SJCRH30 (cell line): ENCODE measurements at regions not wholly inside any gene's neighbourhood (a gene's known extent, or its start where the extent isn't known, plus 50 kb on each side); places are given as distances from the start of the nearest gene placed in this dataset.

Experiments
- DNase-seq, 2 experiments: peaks; one replicate each; pipeline ENCODE4 v3.0.0-alpha.2; 2015 to 2020
- H3K27ac ChIP-seq: fragments of 250-450 bp; sonication (Bioruptor Pico); 2 replicates; pipeline ENCODE4 v1.5.1; 2020; ENCODE audit warnings: mild to moderate bottlenecking, moderate library complexity
- H3K27me3 ChIP-seq: fragments of 250-450 bp; sonication (Bioruptor Pico); 2 replicates; pipeline ENCODE4 v1.5.1; 2020; ENCODE audit warnings: mild to moderate bottlenecking, moderate library complexity
- H3K36me3 ChIP-seq: fragments of 250-450 bp; sonication (Bioruptor Pico); 2 replicates; pipeline ENCODE4 v1.5.1; 2020; ENCODE audit warnings: mild to moderate bottlenecking, moderate library complexity
- H3K4me1 ChIP-seq: fragments of 250-450 bp; sonication (Bioruptor Pico); 2 replicates; pipeline ENCODE4 v1.5.1; 2020; ENCODE audit warnings: mild to moderate bottlenecking, moderate library complexity
- H3K4me3 ChIP-seq: fragments of 250-450 bp; sonication (Bioruptor Pico); 2 replicates; pipeline ENCODE4 v1.5.1; 2020; ENCODE audit warnings: mild to moderate bottlenecking, moderate library complexity
- H3K9me3 ChIP-seq: fragments of 250-450 bp; sonication (Bioruptor Pico); replicated peaks from 2 replicates; pipeline ENCODE4 v1.5.1; 2020; ENCODE audit warnings: mild to moderate bottlenecking, moderate library complexity

DNA sequence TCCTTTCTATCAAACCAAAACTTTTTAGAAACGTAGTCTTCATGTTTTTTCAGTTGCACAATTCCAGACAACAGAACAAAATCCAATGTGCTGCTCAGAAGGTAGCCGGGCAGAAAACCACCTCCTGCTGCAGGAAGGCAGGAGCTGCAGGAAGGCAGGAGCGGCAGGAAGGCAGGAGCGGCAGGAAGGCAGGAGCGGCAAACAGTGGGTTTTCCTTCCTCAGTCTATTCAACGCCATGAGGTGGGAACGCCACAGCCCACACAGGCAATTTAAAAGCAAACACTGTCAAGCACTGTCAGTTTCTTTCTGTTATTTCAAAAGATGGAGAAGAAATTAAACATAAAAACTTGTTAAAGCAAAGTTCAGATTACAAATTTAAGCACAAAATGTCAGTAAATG is 601.2 kb upstream of the SALL3 start:
- H3K4me1 ChIP-seq = no peaks in the 10 kb centered on the region
- H3K27ac ChIP-seq = no peak overlapping the region
- H3K4me3 ChIP-seq = no peak overlapping the region
- no peak for DNase-seq
- H3K36me3 ChIP-seq = no peaks in the 10 kb centered on the region
- no peaks in the 10 kb centered on the region for H3K27me3 ChIP-seq
- H3K9me3 ChIP-seq = no peaks in the 10 kb centered on the region

DNA sequence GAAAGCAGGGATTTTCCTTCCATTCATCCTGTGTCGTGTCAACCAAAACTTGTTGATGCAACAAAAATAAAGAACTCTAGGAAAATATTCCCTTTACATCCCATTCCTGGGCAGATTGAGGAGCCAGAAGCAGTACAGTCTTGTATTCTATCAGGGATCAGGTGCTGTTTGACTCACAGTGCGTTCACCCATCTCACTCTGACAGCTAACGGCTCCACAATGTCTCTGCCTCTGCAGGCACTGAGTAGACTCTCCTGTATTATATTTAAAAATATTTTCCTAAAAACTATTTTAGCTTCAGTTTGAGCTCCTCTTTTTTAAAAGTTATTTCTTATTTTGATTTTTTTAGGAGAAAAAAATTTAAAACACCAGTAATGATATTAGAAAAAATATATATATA is 600.6 kb upstream of the SALL3 start:
- DNase-seq = no peak
- Histone ChIP-seq H3K27me3 (no peaks in the 10 kb centered on the region), H3K4me3 (no peak overlapping the region), H3K4me1 (no peaks in the 10 kb centered on the region), H3K9me3 (no peaks in the 10 kb centered on the region), H3K36me3 (no peaks in the 10 kb centered on the region), H3K27ac (no peak overlapping the region)

DNA sequence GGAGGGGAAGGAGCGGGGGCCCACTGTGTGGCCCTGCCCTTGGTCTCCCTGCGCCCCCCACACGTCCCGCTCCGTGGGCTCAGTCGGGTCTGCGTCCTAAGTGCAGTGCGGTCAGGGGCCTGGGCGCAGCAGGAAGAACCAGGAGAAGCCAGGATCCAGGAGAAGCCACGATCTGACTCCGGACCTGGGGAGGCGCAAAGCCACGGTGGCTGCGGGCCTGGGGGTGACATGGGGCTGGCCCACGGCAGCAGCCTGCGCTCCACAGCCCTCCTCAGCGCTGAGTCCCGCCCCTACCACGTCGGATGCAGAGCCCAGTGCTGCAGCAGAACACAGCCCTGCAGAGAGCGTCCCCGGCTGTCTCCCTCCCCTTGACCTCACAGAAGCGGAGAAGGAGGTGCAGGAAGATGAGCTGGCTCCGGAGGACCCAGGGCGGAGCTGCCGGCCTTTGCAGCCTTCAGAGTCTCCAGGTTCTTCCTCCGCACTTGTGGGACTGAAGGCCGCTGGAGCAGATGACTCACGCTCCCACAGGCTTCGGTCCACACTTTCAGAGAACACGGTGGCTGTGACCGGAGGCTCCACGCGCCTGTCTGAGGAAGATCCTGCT is 589.2 kb upstream of the SALL3 start:
- no peaks in the 10 kb centered on the region for H3K36me3 ChIP-seq
- H3K4me1 ChIP-seq = no peaks in the 10 kb centered on the region
- no peak overlapping the region for H3K4me3 ChIP-seq
- no peaks in the 10 kb centered on the region for H3K27me3 ChIP-seq
- H3K27ac ChIP-seq = no peak overlapping the region
- no peaks in the 10 kb centered on the region for H3K9me3 ChIP-seq
- DNase-seq = no peak

DNA sequence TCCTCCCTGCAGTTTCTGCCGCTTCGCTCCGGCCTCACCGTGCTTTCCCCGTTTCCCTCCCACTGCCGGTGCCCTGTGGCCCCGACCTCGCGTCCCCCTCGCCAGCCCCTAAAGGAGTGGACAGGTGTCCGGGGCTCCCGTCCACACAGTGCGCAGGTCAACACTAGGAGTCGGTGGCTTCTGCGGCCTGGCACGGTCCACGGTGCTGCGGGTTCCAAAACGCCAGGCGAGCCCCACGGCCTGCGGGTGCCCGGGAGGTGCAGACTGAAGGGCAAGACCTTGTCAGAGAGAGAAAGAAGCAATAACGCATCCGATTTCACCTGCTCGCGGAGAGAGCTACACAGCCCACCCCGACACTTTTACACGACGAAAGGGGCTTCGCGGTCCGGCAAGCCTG is 588.7 kb upstream of the SALL3 start:
- no peaks in the 10 kb centered on the region for H3K9me3 ChIP-seq
- no peaks in the 10 kb centered on the region for H3K27me3 ChIP-seq
- no peaks in the 10 kb centered on the region for H3K4me1 ChIP-seq
- H3K4me3 ChIP-seq = no peak overlapping the region
- H3K27ac ChIP-seq = no peak overlapping the region
- DNase-seq = no peak
- H3K36me3 ChIP-seq = no peaks in the 10 kb centered on the region

DNA sequence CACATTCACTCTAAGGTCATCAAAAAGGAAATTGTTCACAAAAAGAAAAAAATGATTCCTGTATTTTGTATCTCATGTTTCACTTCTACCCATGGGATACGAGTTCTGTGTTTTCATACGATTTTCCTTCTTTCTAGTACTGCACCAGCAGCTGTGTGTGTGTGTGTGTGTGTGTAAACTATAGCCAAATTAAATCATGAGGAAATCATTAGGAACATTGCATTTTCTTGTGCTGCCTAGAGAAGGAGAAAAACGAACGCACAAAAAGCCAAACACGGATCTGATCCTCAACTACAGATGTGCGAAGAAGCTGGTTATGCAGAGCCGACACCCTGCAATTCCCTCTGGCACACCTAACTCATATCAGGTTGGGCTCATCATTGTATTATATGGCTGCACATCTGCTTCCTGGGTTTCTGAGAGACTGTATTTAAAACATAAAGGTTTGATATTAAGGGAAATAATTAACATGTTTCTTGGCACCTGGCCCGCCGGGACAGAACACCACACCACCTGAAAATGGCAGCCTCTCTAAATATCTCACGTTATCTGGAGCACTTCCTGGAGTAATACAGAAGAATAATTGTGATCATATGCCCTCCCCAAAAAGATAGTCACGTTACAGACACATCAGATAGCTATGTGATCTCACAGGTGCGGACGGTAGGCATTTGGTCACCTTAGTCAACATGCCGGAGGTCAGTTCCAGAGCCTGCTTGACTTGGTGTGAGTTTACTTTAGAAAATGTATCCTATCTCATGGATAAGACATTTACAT is 586.3 kb upstream of the SALL3 start:
- H3K4me3 ChIP-seq = no peak overlapping the region
- H3K27me3 ChIP-seq = no peaks in the 10 kb centered on the region
- no peaks in the 10 kb centered on the region for H3K9me3 ChIP-seq
- DNase-seq = no peak
- no peaks in the 10 kb centered on the region for H3K4me1 ChIP-seq
- no peaks in the 10 kb centered on the region for H3K36me3 ChIP-seq
- no peak overlapping the region for H3K27ac ChIP-seq

DNA sequence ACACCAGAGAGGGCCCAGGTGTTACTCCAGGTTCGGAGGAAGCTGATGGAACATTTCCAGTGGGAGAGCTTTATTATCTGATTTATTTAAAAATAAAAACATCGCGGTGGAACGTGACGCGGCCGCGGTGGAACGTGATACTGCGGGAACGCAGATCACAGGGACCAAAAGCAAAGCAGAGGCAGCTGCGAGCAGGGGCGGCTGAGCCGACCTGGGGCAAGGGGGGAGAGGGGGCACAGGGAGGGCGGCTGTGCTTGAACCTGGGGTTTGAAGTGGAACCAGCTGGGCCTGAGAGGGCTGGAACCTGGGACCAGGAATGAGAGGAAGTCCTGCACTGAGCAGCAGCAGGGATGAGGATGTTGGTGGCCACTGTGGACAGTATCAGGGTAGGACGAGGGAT is 583.5 kb upstream of the SALL3 start:
- no peak for DNase-seq
- H3K27me3 ChIP-seq = no peaks in the 10 kb centered on the region
- no peaks in the 10 kb centered on the region for H3K36me3 ChIP-seq
- no peaks in the 10 kb centered on the region for H3K9me3 ChIP-seq
- H3K4me3 ChIP-seq = no peak overlapping the region
- H3K27ac ChIP-seq = no peak overlapping the region
- H3K4me1 ChIP-seq = no peaks in the 10 kb centered on the region

DNA sequence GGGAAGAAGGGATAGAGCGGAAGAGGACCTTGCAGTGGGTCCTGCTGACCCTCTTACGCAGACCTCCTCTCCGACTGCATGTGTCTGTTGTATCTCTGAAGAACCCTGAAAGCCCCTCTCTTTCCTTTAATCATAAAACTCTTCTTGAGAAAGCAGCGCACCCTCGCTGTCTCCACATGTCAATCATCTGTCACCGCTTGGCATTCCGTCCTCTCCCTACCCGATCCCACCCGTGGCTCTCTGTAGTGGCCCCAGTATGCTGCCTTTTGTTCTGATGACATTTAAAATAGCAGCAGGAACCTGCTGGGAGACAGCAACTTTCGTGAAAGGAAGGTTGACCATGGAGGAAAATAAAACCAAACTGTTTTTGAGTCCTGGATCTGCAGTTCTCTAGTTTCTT is 582.9 kb upstream of the SALL3 start:
- Histone ChIP-seq H3K27ac (no peak overlapping the region), H3K9me3 (no peaks in the 10 kb centered on the region), H3K36me3 (no peaks in the 10 kb centered on the region), H3K4me1 (no peaks in the 10 kb centered on the region), H3K27me3 (no peaks in the 10 kb centered on the region), H3K4me3 (no peak overlapping the region)
- no peak for DNase-seq

DNA sequence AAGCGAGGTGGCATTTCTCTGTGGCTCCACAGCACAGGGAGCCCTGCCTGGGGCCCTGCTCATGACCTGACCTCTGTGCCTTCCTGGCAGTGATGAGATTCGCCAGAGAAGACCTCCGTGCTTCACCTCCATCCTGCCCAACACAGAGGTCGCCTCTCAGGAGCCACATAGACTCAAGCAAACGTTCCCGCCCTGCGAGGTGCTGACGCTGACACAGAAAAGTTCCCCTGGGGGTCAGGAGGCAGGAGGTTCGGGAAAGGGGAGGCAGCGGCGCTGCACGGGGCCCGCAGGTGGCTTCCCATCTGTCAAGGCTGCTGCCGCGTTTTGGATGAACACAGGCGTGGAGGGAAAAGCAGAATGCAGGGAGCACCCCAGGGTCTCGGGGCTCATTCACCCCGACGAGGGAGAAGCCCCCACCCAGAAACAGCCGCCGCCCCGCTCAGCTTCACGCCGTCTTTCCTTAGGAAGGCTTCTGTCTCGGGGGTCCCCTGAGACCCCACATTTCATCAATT is 579.6 kb upstream of the SALL3 start:
- no peaks in the 10 kb centered on the region for H3K27me3 ChIP-seq
- DNase-seq = no peak
- H3K4me1 ChIP-seq = no peaks in the 10 kb centered on the region
- no peak overlapping the region for H3K4me3 ChIP-seq
- H3K36me3 ChIP-seq = no peaks in the 10 kb centered on the region
- no peaks in the 10 kb centered on the region for H3K9me3 ChIP-seq
- no peak overlapping the region for H3K27ac ChIP-seq

DNA sequence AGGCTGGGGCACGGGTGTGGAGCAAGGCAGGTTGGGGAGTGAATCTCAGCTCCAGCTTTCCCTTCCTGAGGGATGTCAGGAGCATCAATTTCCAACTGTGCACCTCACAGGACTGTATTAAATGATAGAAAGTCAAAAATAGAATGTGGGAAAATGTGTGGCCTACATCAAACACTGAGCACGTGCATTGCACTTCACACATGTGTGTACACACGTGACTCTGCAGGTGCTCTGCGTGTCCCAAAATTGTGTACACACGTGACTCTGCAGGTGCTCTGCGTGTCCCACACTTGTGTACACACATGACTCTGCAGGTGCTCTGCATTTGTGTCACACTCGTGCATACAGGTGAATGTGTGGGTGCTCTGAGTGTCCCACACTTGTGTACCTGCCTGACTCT is 577.2 kb upstream of the SALL3 start:
- H3K27ac ChIP-seq = no peak overlapping the region

DNA sequence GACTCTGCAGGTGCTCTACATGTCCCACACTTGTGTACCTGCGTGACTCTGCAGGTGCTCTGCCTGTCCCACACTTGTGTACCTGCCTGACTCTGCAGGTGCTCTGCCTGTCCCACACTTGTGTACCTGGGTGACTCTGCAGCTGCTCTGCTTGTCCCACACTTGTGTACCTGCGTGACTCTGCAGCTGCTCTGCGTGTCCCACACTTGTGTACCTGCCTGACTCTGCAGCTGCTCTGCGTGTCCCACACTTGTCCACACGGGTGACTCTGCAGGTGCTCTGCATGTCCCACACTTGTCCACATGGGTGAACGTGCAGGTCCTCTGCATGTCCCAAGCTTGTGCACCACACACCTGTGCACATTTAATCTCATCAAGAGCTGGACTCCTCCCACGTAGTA is 576.7 kb upstream of the SALL3 start:
- Histone ChIP-seq H3K27me3 (no peaks in the 10 kb centered on the region), H3K4me3 (no peak overlapping the region), H3K36me3 (no peaks in the 10 kb centered on the region), H3K27ac (no peak overlapping the region), H3K4me1 (no peaks in the 10 kb centered on the region), H3K9me3 (no peaks in the 10 kb centered on the region)
- no peak for DNase-seq

More for the DNA sequence above, 577.2 kb upstream of the SALL3 start:
- DNase-seq = no peak
- Histone ChIP-seq H3K36me3 (no peaks in the 10 kb centered on the region), H3K9me3 (no peaks in the 10 kb centered on the region), H3K4me1 (no peaks in the 10 kb centered on the region), H3K27me3 (no peaks in the 10 kb centered on the region), H3K4me3 (no peak overlapping the region)

DNA sequence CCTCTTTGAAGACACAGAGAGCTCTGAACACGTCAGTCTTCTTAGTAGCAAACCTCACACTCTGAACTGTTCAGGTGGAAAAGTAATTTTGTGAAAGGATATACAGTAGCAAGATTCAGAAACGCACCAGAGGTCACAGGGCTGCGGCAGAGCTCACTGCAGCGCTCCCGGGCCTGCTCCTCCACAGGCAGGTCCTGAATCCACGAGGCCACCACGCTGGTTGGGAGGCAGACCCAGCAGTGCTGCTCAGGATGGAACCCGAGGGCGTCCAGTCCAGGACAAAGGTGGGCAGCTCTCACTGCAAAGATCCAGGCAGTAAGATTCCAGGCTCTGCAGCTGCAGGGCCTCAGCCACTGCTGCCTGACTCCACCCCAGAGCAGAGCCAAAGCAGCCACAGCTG is 576.2 kb upstream of the SALL3 start:
- Histone ChIP-seq H3K4me3 (no peak overlapping the region), H3K9me3 (no peaks in the 10 kb centered on the region), H3K27ac (no peak overlapping the region), H3K4me1 (no peaks in the 10 kb centered on the region), H3K36me3 (no peaks in the 10 kb centered on the region), H3K27me3 (no peaks in the 10 kb centered on the region)
- DNase-seq = no peak

DNA sequence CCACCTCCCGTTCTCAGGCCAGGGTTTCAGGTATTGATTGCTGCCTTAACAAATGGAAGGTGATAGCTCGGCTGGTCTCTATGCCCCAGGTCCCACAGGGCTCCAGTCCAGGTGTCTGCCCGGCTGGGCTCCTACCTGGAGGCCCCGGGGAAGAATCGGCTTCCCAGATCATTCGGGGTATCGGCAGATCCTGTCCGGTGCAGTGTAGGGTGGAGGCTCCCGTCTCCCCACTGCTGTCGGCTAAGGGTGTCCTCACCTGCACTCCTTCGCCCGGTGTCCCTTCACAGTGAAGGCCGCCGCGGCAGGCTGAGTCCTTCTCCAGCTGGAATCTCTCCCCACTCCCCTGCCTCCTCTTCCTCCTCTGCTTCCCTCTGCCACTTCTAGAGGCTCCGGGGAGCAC is 573.9 kb upstream of the SALL3 start:
- H3K27ac ChIP-seq = no peak overlapping the region
- H3K4me1 ChIP-seq = no peaks in the 10 kb centered on the region
- DNase-seq = no peak
- H3K36me3 ChIP-seq = no peaks in the 10 kb centered on the region
- no peaks in the 10 kb centered on the region for H3K9me3 ChIP-seq
- H3K4me3 ChIP-seq = no peak overlapping the region
- no peaks in the 10 kb centered on the region for H3K27me3 ChIP-seq

DNA sequence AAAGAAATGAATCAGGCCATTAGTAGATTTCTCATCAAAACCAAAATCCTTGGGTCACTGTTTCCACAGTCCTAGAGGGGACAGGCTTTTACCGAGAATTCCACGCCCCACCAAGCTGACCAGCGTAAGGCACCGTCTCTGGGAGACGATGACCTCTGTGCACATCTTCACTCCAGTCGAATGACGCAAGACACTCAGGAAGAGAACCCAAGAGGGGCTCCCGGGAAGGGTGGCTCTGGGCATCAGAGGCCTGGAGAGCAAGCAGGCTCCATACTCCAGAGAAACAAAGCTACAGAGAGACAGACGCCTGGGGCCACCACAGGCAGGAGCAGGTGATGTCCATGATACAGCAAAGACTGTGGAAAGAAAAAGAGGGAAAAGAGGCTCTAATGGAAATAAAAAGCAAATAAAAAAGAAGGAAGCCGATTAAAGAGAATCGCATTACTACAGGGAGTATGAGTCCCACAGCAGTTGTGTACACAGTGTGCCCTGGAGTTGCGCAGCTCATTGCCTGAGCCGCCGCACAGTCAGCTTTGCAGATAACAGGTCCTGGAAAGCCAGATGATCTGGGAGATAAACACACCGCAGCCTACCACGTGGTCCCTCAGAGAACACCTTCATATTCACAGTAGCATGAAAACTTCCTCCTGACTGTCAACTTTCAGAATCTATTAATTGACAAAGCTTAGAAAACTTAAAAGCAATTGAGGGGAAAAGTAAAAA is 572.7 kb upstream of the SALL3 start:
- H3K27ac ChIP-seq = no peak overlapping the region
- no peaks in the 10 kb centered on the region for H3K4me1 ChIP-seq
- no peak overlapping the region for H3K4me3 ChIP-seq
- H3K36me3 ChIP-seq = no peaks in the 10 kb centered on the region
- H3K27me3 ChIP-seq = no peaks in the 10 kb centered on the region
- H3K9me3 ChIP-seq = no peaks in the 10 kb centered on the region
- DNase-seq = no peak

DNA sequence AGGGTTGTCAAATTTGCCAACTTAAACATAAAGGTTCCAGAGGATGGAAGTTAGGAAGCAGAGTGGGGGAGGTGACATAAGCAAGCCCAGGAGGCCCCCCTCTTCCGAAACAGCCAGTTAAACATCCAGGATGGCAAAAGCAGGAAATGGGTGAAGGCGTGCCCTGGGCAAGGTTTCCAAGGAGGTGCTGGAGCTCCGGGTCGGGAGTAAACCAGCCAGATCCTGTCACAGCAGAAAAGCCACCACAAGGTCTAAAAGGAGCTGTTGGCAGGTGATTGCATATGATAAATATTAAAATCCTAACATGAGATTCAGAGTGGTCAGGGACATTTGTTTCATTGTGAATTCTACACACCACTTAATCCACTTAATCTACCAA is 572.2 kb upstream of the SALL3 start:
- Histone ChIP-seq H3K27ac (no peak overlapping the region), H3K4me1 (no peaks in the 10 kb centered on the region), H3K27me3 (no peaks in the 10 kb centered on the region), H3K36me3 (no peaks in the 10 kb centered on the region), H3K9me3 (no peaks in the 10 kb centered on the region), H3K4me3 (no peak overlapping the region)
- DNase-seq = no peak

DNA sequence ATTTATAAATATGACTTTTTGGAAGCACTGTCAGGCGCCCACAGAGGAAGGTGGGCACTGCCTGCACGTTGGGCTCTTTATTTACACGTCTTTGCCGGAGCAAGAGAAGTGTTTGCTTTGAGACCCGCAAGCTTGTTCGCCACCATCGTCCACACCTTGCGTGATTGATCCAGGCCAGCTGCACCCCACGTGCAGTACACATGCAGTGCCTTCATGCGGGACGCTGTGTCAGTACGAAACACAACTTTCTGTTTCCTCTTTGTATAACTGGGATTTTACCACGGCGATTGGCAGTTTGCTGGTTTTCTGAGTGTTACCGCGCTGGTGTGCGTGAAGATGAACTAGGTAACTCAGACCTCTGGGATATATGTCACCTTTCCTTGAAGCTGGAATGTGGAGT is 571.0 kb upstream of the SALL3 start:
- DNase-seq = no peak
- Histone ChIP-seq H3K4me1 (no peaks in the 10 kb centered on the region), H3K27me3 (no peaks in the 10 kb centered on the region), H3K4me3 (no peak overlapping the region), H3K36me3 (no peaks in the 10 kb centered on the region), H3K9me3 (no peaks in the 10 kb centered on the region), H3K27ac (no peak overlapping the region)
